Activated CD4-positive, alpha-beta T cell treated with anti-CD3 and anti-CD28 coated beads, Interleukin-10, Interleukin-2, amounts not matched to agents 100 ng/mL and 50 ng/mL, durations not matched to agents 16 hours and 8 hours (primary cell): ENCODE measurements at regions not wholly inside any gene's neighbourhood (a gene's known extent, or its start where the extent isn't known, plus 50 kb on each side); places are given as distances from the start of the nearest gene placed in this dataset.
A peak's percentile ranks its signal among the peaks of the same experiment; 100 is the strongest.

ENCODE experiments used
- DNase-seq: peaks from one replicate; pipeline ENCODE4 v3.0.0-alpha.2; 2020

GRCh38 chr2:8159211-8159965 is 522.5 kb upstream of the ID2 start:
- DNase-seq = no peak

- DNase-seq = no peak
Measured at GRCh38 chr2:8159966-8160603, 521.8 kb upstream of the ID2 start.

GRCh38 chr2:8160959-8161358 is 520.9 kb upstream of the ID2 start:
- DNase-seq = no peak

GRCh38 chr2:8162552-8162951 is 519.3 kb upstream of the ID2 start:
- DNase-seq = no peak

- no peak for DNase-seq
Measured at GRCh38 chr2:8165550-8165949, 516.3 kb upstream of the ID2 start.

- peak; percentile 34 for DNase-seq
Measured at GRCh38 chr2:8168022-8168717, 513.7 kb upstream of the ID2 start.

- no peak for DNase-seq
Measured at GRCh38 chr2:8168876-8169424, 512.9 kb upstream of the ID2 start.

- no peak for DNase-seq
Measured at GRCh38 chr2:8169443-8169842, 512.4 kb upstream of the ID2 start.

GRCh38 chr2:8170552-8171327 is 511.1 kb upstream of the ID2 start:
- DNase-seq = no peak

GRCh38 chr2:8171608-8172007 is 510.2 kb upstream of the ID2 start:
- DNase-seq = no peak

GRCh38 chr2:8172661-8173060 is 509.2 kb upstream of the ID2 start:
- DNase-seq = no peak

- no peak for DNase-seq
Measured at GRCh38 chr2:8174641-8175257, 507.1 kb upstream of the ID2 start.

- no peak for DNase-seq
Measured at GRCh38 chr2:8176887-8177286, 505.0 kb upstream of the ID2 start.

- no peak for DNase-seq
Measured at GRCh38 chr2:8177566-8177965, 504.3 kb upstream of the ID2 start.

- no peak for DNase-seq
Measured at GRCh38 chr2:8178911-8179310, 502.9 kb upstream of the ID2 start.

GRCh38 chr2:8189316-8189715 is 492.5 kb upstream of the ID2 start:
- no peak for DNase-seq

- DNase-seq = no peak
Measured at GRCh38 chr2:8190279-8190678, 491.6 kb upstream of the ID2 start.

GRCh38 chr2:8191427-8191826 is 490.4 kb upstream of the ID2 start:
- no peak for DNase-seq

GRCh38 chr2:8193146-8193545 is 488.7 kb upstream of the ID2 start:
- DNase-seq = no peak

GRCh38 chr2:8193686-8194615 is 487.9 kb upstream of the ID2 start:
- DNase-seq = no peak

GRCh38 chr2:8195784-8196183 is 486.1 kb upstream of the ID2 start:
- no peak for DNase-seq
